Mucosa of gallbladder (tissue), 1 donor: ENCODE measurements at regions not wholly inside any gene's neighbourhood (a gene's known extent, or its start where the extent isn't known, plus 50 kb on each side); places are given as distances from the start of the nearest gene placed in this dataset.
"Not testable (repeated sequence)": the region's sequence is repeated elsewhere in the genome, so short reads cannot be mapped to it uniquely, and the experiment has no call there.

Experiments
- DNase-seq: peaks from one replicate; pipeline ENCODE4 v3.0.0-alpha.2; 2020; ENCODE audit warnings: low spot score
- donor health status: DM: no; HTN: no; CAD: no.

GRCh38 chr11:39675171-39675570, 1784.3 kb downstream of the LRRC4C start:
- no peak for DNase-seq

GRCh38 chr11:39674761-39675160, 1784.7 kb downstream of the LRRC4C start:
- DNase-seq = no peak

GRCh38 chr11:39674024-39674423, 1785.4 kb downstream of the LRRC4C start:
- no peak for DNase-seq

GRCh38 chr11:39668640-39669039, 1790.8 kb downstream of the LRRC4C start:
- DNase-seq = no peak

GRCh38 chr11:39664023-39664422, 1795.4 kb downstream of the LRRC4C start:
- no peak for DNase-seq

- DNase-seq = no peak
Observed at GRCh38 chr11:39661890-39662289, 1797.6 kb downstream of the LRRC4C start.

- DNase-seq = no peak
Observed at GRCh38 chr11:39651857-39652461, 1807.5 kb downstream of the LRRC4C start.

- no peak for DNase-seq
Observed at GRCh38 chr11:39641751-39642150, 1817.7 kb downstream of the LRRC4C start.

GRCh38 chr11:39630365-39630764, 1829.1 kb downstream of the LRRC4C start:
- DNase-seq = no peak

GRCh38 chr11:39628311-39628710, 1831.1 kb downstream of the LRRC4C start:
- no peak for DNase-seq

GRCh38 chr11:39620309-39620708, 1839.1 kb downstream of the LRRC4C start:
- not testable (repeated sequence) for DNase-seq

- no peak for DNase-seq
Observed at GRCh38 chr11:39617971-39618370, 1841.5 kb downstream of the LRRC4C start.

- no peak for DNase-seq
Observed at GRCh38 chr11:39589391-39589790, 1870.1 kb downstream of the LRRC4C start.

- DNase-seq = no peak
Observed at GRCh38 chr11:39586036-39586435, 1873.4 kb downstream of the LRRC4C start.

- DNase-seq = no peak
Observed at GRCh38 chr11:39571081-39571480, 1888.4 kb downstream of the LRRC4C start.

GRCh38 chr11:39570526-39570925, 1888.9 kb downstream of the LRRC4C start:
- no peak for DNase-seq

GRCh38 chr11:39569789-39570188, 1889.7 kb downstream of the LRRC4C start:
- no peak for DNase-seq

- no peak for DNase-seq
Observed at GRCh38 chr11:39542460-39542859, 1917.0 kb downstream of the LRRC4C start.

GRCh38 chr11:39541945-39542351, 1917.5 kb downstream of the LRRC4C start:
- peak; percentile 69 for DNase-seq

GRCh38 chr11:39536323-39536722, 1923.1 kb downstream of the LRRC4C start:
- DNase-seq = not testable (repeated sequence)
